ENCODE measurements at regions not wholly inside any gene's neighbourhood (a gene's known extent, or its start where the extent isn't known, plus 50 kb on each side); places are given as distances from the start of the nearest gene placed in this dataset.
A peak's percentile ranks its signal among the peaks of the same experiment; 100 is the strongest.

DNA sequence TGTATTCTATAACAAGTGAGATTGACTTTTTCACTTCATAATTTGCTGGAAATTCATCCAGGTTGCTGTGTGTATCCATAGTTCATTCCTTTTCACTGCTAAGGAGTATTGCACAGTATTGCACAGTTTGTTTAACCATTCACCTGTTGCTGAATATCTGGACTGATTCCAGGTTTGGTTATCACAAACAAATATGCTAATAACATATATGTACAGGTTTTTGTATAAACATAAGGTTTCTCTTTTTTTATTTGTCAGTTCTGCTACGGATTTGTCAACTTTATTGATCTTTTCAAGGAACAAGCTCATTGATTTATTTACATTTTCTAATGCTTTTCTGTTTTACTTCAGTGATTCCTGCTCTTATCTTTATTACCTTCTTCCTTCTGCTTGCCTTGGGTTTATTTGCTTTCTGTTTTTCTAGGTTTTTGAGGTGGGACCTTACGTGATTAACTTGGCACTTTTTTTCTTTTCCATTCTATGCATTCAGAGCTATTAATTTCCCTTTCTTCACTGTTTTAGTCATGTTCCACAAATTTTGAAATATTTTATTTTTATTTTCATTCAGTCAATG is 117.0 kb upstream of the OGFRL1 start:
- H3K27me3 ChIP-seq (ENCODE audit: insufficient read depth, poor library complexity, severe bottlenecking): peaks cover 2% of the 10 kb centered on the region
- no peak overlapping the region for H3K4me3 ChIP-seq (replicated peaks; ENCODE audit: insufficient read depth, low read length)
- no peak for TF ChIP-seq POLR2AphosphoS5 (IDR thresholded peaks at IDR 0.05; ENCODE audit: low read depth)
- TF ChIP-seq, protein P1, sequence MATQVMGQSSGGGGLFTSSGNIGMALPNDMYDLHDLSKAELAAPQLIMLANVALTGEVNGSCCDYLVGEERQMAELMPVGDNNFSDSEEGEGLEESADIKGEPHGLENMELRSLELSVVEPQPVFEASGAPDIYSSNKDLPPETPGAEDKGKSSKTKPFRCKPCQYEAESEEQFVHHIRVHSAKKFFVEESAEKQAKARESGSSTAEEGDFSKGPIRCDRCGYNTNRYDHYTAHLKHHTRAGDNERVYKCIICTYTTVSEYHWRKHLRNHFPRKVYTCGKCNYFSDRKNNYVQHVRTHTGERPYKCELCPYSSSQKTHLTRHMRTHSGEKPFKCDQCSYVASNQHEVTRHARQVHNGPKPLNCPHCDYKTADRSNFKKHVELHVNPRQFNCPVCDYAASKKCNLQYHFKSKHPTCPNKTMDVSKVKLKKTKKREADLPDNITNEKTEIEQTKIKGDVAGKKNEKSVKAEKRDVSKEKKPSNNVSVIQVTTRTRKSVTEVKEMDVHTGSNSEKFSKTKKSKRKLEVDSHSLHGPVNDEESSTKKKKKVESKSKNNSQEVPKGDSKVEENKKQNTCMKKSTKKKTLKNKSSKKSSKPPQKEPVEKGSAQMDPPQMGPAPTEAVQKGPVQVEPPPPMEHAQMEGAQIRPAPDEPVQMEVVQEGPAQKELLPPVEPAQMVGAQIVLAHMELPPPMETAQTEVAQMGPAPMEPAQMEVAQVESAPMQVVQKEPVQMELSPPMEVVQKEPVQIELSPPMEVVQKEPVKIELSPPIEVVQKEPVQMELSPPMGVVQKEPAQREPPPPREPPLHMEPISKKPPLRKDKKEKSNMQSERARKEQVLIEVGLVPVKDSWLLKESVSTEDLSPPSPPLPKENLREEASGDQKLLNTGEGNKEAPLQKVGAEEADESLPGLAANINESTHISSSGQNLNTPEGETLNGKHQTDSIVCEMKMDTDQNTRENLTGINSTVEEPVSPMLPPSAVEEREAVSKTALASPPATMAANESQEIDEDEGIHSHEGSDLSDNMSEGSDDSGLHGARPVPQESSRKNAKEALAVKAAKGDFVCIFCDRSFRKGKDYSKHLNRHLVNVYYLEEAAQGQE (IDR thresholded peaks at IDR 0.05; ENCODE audit: insufficient replicate concordance, low read depth): no peak
- TF ChIP-seq SPI1 (IDR thresholded peaks at IDR 0.05; ENCODE audit: borderline replicate concordance, low read depth): no peak
- TF ChIP-seq, protein P2, sequence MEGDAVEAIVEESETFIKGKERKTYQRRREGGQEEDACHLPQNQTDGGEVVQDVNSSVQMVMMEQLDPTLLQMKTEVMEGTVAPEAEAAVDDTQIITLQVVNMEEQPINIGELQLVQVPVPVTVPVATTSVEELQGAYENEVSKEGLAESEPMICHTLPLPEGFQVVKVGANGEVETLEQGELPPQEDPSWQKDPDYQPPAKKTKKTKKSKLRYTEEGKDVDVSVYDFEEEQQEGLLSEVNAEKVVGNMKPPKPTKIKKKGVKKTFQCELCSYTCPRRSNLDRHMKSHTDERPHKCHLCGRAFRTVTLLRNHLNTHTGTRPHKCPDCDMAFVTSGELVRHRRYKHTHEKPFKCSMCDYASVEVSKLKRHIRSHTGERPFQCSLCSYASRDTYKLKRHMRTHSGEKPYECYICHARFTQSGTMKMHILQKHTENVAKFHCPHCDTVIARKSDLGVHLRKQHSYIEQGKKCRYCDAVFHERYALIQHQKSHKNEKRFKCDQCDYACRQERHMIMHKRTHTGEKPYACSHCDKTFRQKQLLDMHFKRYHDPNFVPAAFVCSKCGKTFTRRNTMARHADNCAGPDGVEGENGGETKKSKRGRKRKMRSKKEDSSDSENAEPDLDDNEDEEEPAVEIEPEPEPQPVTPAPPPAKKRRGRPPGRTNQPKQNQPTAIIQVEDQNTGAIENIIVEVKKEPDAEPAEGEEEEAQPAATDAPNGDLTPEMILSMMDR (IDR thresholded peaks at IDR 0.05; ENCODE audit: insufficient read depth, low read length): no peak
- no peak for TF ChIP-seq GABPA (IDR thresholded peaks at IDR 0.05; ENCODE audit: low read depth)
- no peak overlapping the region for H3K27ac ChIP-seq (replicated peaks)
- DNase-seq (ENCODE audit: low read depth in 1 of 2, low spot score in 1 of 2): no peak

DNA sequence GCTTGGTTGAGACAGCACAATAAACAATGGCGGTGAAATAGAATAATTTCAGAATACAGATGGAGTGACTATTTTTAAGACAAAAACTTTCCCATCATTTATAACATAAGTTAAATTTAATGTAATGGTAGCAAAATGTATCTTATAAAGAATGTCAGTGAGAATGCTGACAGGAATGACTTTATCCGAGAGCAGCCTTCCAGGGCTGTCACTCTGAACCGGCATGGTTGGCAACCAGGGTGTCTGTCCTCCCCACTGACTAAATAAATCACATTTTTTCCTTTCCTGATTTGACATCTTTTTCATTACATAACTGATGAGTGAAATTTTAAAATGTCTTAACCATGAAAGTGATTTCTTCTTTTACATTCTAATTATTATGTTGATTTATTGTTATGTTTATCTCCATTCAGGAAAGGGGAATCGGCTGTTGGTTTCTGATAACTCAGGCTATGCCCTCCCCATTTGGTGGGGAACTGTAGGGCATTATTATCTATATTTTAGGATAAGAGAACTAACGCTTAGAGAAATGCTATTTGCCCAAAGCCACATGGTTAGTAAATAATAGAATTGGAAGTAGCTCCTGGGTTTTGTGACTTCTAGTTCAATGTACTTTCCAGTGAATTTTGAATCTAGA is 109.2 kb upstream of the OGFRL1 start:
- TF ChIP-seq GABPA (IDR thresholded peaks at IDR 0.05; ENCODE audit: low read depth): no peak
- no peak for DNase-seq (ENCODE audit: low read depth in 1 of 2, low spot score in 1 of 2)
- Histone ChIP-seq H3K4me3 (replicated peaks; ENCODE audit: insufficient read depth, low read length) (no peak overlapping the region), H3K27ac (replicated peaks) (no peak overlapping the region), H3K27me3 (ENCODE audit: insufficient read depth, poor library complexity, severe bottlenecking) (peaks cover 7% of the 10 kb centered on the region)

DNA sequence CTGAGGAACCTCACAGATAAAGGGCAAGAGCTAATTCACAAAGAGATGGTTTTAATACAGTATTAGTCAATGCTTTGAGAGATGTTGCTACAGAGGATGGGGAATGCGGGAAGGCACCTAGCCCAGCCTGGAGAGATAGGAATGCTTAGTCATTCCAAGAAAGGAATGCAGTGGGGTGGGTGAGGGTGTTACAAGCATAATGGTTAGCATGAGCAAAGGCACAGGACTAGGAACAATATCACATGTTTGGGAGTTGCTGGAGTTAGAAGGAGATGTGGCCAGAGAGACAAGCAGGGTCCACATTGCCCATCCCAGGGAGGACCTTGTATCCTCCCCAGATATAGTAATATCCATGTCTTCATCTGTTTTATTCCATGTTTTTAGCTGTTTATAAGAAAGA is 107.0 kb upstream of the OGFRL1 start:
- Histone ChIP-seq H3K4me3 (replicated peaks; ENCODE audit: insufficient read depth, low read length) (no peak overlapping the region), H3K27me3 (ENCODE audit: insufficient read depth, poor library complexity, severe bottlenecking) (peaks cover 12% of the 10 kb centered on the region), H3K27ac (replicated peaks) (no peak overlapping the region)
- DNase-seq (ENCODE audit: low read depth in 1 of 2, low spot score in 1 of 2): no peak
- TF ChIP-seq, protein P1 (IDR thresholded peaks at IDR 0.05; ENCODE audit: insufficient replicate concordance, low read depth): no peak
- TF ChIP-seq, protein P2 (IDR thresholded peaks at IDR 0.05; ENCODE audit: insufficient read depth, low read length): no peak
- TF ChIP-seq POLR2AphosphoS5 (IDR thresholded peaks at IDR 0.05; ENCODE audit: low read depth): no peak
- no peak for TF ChIP-seq SPI1 (IDR thresholded peaks at IDR 0.05; ENCODE audit: borderline replicate concordance, low read depth)
- no peak for TF ChIP-seq GABPA (IDR thresholded peaks at IDR 0.05; ENCODE audit: low read depth)

DNA sequence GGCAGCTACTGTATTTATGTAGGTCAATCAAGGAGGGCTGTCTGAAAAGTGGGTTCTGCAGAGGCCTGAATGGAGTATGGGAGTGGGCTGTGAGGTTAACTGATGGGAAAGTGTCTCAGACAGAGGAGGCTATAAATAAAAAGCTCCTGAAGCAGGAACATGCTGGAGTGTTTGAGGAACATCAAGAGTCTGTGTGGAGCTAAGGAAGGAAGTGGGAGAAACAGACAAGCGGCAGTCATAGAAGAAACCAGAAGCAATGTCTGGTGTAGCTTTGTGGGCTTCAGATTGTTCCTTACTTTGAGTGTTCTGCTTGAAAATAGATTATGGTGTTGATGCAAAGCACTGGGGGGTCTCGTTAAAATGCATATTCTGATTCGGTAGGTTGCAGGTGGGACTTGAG is 101.5 kb upstream of the OGFRL1 start:
- TF ChIP-seq SPI1 (IDR thresholded peaks at IDR 0.05; ENCODE audit: borderline replicate concordance, low read depth) (peak; percentile 17; the same call in 1 of the 2 replicates), POLR2AphosphoS5 (IDR thresholded peaks at IDR 0.05; ENCODE audit: low read depth) (no peak)
- Histone ChIP-seq H3K27me3 (ENCODE audit: insufficient read depth, poor library complexity, severe bottlenecking) (peaks cover 14% of the 10 kb centered on the region), H3K27ac (replicated peaks) (no peak overlapping the region), H3K4me3 (replicated peaks; ENCODE audit: insufficient read depth, low read length) (no peak overlapping the region)
- no peak for DNase-seq (ENCODE audit: low read depth in 1 of 2, low spot score in 1 of 2)

DNA sequence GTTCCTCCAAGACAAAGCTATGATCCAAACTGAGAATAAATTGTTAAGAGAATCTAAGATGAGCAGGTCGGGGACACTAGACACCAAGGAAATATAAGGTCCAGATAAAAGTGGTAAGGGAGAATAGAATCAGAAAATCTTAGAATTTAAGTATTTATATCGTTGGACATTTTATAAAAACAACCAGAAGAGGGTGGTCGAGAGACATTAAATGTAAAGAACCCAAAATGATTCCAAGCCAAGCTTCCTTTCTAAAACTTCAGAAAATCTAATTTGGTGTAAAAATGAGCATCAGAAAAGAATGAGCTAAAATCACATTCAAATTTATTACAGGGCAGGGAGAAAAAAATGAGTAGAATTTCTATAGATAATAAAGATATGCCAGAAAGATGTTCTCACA is 97.8 kb upstream of the OGFRL1 start:
- H3K27ac ChIP-seq (replicated peaks): no peak overlapping the region
- no peak overlapping the region for H3K4me3 ChIP-seq (replicated peaks; ENCODE audit: insufficient read depth, low read length)
- TF ChIP-seq, protein P2 (IDR thresholded peaks at IDR 0.05; ENCODE audit: insufficient read depth, low read length): no peak
- TF ChIP-seq, protein P1 (IDR thresholded peaks at IDR 0.05; ENCODE audit: insufficient replicate concordance, low read depth): no peak
- no peak for TF ChIP-seq SPI1 (IDR thresholded peaks at IDR 0.05; ENCODE audit: borderline replicate concordance, low read depth)
- TF ChIP-seq POLR2AphosphoS5 (IDR thresholded peaks at IDR 0.05; ENCODE audit: low read depth): no peak
- TF ChIP-seq GABPA (IDR thresholded peaks at IDR 0.05; ENCODE audit: low read depth): no peak
- peaks cover 2% of the 10 kb centered on the region for H3K27me3 ChIP-seq (ENCODE audit: insufficient read depth, poor library complexity, severe bottlenecking)
- DNase-seq (ENCODE audit: low read depth in 1 of 2, low spot score in 1 of 2): no peak

All from HL-60 (cell line).